MCF 10A (cell line): ENCODE measurements at regions not wholly inside any gene's neighbourhood (a gene's known extent, or its start where the extent isn't known, plus 50 kb on each side); places are given as distances from the start of the nearest gene placed in this dataset.
"Not testable (repeated sequence)": the region's sequence is repeated elsewhere in the genome, so short reads cannot be mapped to it uniquely, and the experiment has no call there.

Experiments used
- BruUV-seq: library from RNA; stranded (reverse); fragments of 400-500 nt; replicated peaks from 2 replicates; lab custom pipeline; 2021; lab: Mats Ljungman, UMichigan
- CTCF ChIA-PET: fragments of 300-600 bp; sonication (Branson Sonifier 250); formaldehyde crosslinking; extraction: SDS; loops from one replicate; lab custom pipeline; 2021; ENCODE audit warnings: antibody characterized with exemption, inconsistent platforms; lab: Yijun Ruan, JAX
- POLR2A ChIA-PET: fragments of 300-600, 350-650 bp; sonication (Branson Sonifier 250); formaldehyde crosslinking; extraction: SDS; loops from one replicate; lab custom pipeline; 2020; ENCODE audit warnings: antibody characterized with exemption, inconsistent platforms; lab: Yijun Ruan, JAX
- DNase-seq: peaks from one replicate; pipeline ENCODE4 v3.0.0-alpha.2; 2018; ENCODE audit not compliant: unreplicated experiment
- H3K27ac Mint-ChIP-seq: one replicate; pipeline ENCODE4 v1.8.0; 2022; ENCODE audit warnings: mild to moderate bottlenecking, low read depth, mixed read lengths; ENCODE audit not compliant: unreplicated experiment
- H3K27me3 Mint-ChIP-seq: one replicate; pipeline ENCODE4 v1.8.0; 2022; ENCODE audit warnings: mixed read lengths; ENCODE audit not compliant: insufficient read depth, unreplicated experiment
- H3K36me3 Mint-ChIP-seq: one replicate; pipeline ENCODE4 v1.8.0; 2022; ENCODE audit warnings: mild to moderate bottlenecking, moderate library complexity, mixed read lengths; ENCODE audit not compliant: insufficient read depth, unreplicated experiment
- H3K4me1 Mint-ChIP-seq: one replicate; pipeline ENCODE4 v1.8.0; 2022; ENCODE audit warnings: mixed read lengths; ENCODE audit not compliant: insufficient read depth, unreplicated experiment
- H3K4me3 Mint-ChIP-seq: one replicate; pipeline ENCODE4 v1.8.0; 2022; ENCODE audit warnings: mild to moderate bottlenecking, moderate library complexity, mixed read lengths; ENCODE audit not compliant: unreplicated experiment
- H3K9me3 Mint-ChIP-seq: one replicate; pipeline ENCODE4 v1.8.0; 2022; ENCODE audit warnings: mixed read lengths; ENCODE audit not compliant: unreplicated experiment
- CTCF ChIP-seq: fragments of 200-600 bp; IDR thresholded peaks from one replicate; pipeline ENCODE4 v1.8.0; 2022; ENCODE audit warnings: antibody characterized with exemption, mild to moderate bottlenecking; ENCODE audit not compliant: unreplicated experiment
- intact Hi-C: fragments of 100-400 bp; cut with micrococcal nuclease; formaldehyde crosslinking; loops from 2 replicates; pipeline ENCODE4 v1.14.1; 2022

- DNase-seq: no peak
- Mint-ChIP-seq H3K27ac (no peak overlapping the region), H3K36me3 (no peaks in the 10 kb centered on the region), H3K4me1 (no peaks in the 10 kb centered on the region), H3K27me3 (no peaks in the 10 kb centered on the region), H3K4me3 (no peak overlapping the region), H3K9me3 (peaks cover 13% of the 10 kb centered on the region)
- ChIA-PET POLR2A (no interaction called here), CTCF (no interaction called here)
- TF ChIP-seq CTCF: no peak
- intact Hi-C loops: no loop called here
- no TSS peak for BruUV-seq
These were observed 99.5 kb upstream of the ITM2A start for GRCh38 chrX:79466636-79467035.

GRCh38 chrX:79462458-79462857 is 95.3 kb upstream of the ITM2A start:
- Mint-ChIP-seq H3K27me3 (no peaks in the 10 kb centered on the region), H3K9me3 (peaks cover 5% of the 10 kb centered on the region), H3K36me3 (no peaks in the 10 kb centered on the region), H3K4me1 (no peaks in the 10 kb centered on the region), H3K4me3 (no peak overlapping the region), H3K27ac (no peak overlapping the region)
- POLR2A ChIA-PET: no interaction called here
- TF ChIP-seq CTCF: no peak
- DNase-seq: no peak
- intact Hi-C loops: no loop called here
- no TSS peak for BruUV-seq
- CTCF ChIA-PET: no interaction called here

GRCh38 chrX:79456593-79456992 is 89.5 kb upstream of the ITM2A start:
- H3K4me1 Mint-ChIP-seq, H3K27me3 Mint-ChIP-seq, H3K4me3 Mint-ChIP-seq, H3K27ac Mint-ChIP-seq, H3K36me3 Mint-ChIP-seq, DNase-seq, POLR2A ChIA-PET, intact Hi-C loops, BruUV-seq, H3K9me3 Mint-ChIP-seq: not testable (repeated sequence)
- CTCF ChIA-PET: interaction anchor here (0.6 kb wide), 1 partner anchor 1347 kb away, joined by 3 read pairs; no protein-coding TSS in a partner anchor

- no peaks in the 10 kb centered on the region for H3K36me3 Mint-ChIP-seq
- H3K9me3 Mint-ChIP-seq: no peaks in the 10 kb centered on the region
- DNase-seq: no peak
- no TSS peak for BruUV-seq
- ChIA-PET CTCF (no interaction called here), POLR2A (no interaction called here)
- no peak overlapping the region for H3K27ac Mint-ChIP-seq
- H3K27me3 Mint-ChIP-seq: no peaks in the 10 kb centered on the region
- no peak for TF ChIP-seq CTCF
- no peaks in the 10 kb centered on the region for H3K4me1 Mint-ChIP-seq
- no peak overlapping the region for H3K4me3 Mint-ChIP-seq
- intact Hi-C loops: no loop called here
These were observed 85.7 kb upstream of the ITM2A start for GRCh38 chrX:79452881-79453280.

- Mint-ChIP-seq H3K4me3 (no peak overlapping the region), H3K36me3 (no peaks in the 10 kb centered on the region), H3K9me3 (no peaks in the 10 kb centered on the region), H3K27ac (no peak overlapping the region), H3K4me1 (no peaks in the 10 kb centered on the region), H3K27me3 (no peaks in the 10 kb centered on the region)
- no peak for DNase-seq
- intact Hi-C loops: no loop called here
- POLR2A ChIA-PET: no interaction called here
- TF ChIP-seq CTCF: no peak
- CTCF ChIA-PET: no interaction called here
- no TSS peak for BruUV-seq
These were observed 77.6 kb upstream of the ITM2A start for GRCh38 chrX:79444694-79445210.
